Right hindlimb (tissue), 1 donor: ENCODE measurements at regions not wholly inside any gene's neighbourhood (a gene's known extent, or its start where the extent isn't known, plus 50 kb on each side); places are given as distances from the start of the nearest gene placed in this dataset.

Experiments
- DNase-seq: peaks from one replicate; pipeline ENCODE4 v3.0.0-alpha.2; 2018

DNA sequence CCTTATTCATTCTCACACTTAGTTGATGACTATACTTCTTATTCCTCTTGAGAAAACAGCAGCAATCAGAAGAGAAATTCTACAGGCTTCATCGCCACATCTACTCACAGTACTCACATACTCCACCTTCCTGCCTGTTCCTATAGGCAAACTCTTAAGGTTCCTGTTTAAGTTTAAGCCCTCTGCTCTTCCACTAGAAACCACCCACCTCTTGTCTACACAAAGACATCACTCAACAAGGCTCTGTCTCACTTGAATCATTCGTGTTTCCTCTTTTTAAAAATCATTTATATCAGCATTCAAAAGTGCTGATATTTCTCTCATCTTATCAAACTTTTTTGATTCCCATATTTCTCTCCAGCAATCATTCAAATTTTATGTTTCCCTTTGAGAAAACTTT lies 85.5 kb upstream of the ADO start:
- no peak for DNase-seq

DNA sequence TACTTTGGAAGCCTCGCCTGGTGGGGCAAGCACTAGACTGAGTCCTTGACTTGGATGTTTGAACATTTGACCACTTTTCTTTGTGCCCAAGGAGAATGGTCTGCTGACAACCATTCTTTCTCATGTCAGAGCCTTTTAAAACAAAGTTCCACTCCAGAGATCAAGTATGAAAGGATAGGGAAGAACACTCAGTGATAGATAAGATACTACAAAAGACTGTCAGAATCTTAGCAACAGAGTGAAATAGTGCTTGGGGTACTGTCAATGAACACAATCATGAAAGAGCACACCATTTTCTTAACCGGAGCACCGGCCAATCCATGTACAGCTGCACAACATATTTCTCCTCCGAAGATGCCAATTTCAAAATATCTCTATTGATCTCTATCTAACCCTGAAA lies 82.8 kb upstream of the ADO start:
- no peak for DNase-seq

DNA sequence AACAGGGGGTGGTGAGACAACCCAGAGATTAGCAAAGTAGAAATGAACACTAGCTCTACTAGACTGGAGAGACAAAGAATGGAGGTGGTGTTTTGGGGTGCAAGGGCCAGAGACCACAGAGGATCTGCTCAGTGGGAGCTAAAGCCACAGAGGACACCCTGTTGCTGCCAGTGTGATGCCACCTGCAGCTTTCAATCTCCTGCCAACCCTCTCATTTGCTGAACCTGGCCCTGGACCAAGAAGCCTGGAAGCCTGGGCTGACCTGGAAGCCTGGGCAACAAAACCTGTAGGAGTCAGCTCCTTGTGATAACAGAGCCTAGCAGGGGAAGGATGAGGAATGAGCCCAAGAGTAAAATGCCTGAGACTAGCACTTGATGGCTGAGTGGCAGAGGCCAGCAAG lies 81.1 kb upstream of the ADO start:
- no peak for DNase-seq

DNA sequence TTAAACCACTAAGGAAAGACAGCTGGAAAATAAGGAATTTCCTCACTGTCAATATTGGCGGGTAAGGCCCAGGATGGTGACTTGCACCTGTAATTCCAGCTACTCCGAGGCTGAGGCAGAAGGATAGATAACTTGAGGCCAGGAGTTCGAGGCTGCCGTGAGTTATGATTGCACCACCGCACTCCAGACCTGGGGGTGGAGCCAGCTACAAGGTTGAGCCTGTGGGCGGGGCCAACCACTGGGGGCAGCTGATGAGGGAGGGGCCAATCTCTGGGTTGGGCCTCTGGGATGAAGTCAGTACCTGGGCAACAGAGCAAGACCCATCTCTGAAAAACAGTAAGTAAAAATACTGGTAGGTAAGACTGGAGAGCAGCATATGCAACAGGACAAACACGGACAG lies 80.1 kb upstream of the ADO start:
- no peak for DNase-seq

DNA sequence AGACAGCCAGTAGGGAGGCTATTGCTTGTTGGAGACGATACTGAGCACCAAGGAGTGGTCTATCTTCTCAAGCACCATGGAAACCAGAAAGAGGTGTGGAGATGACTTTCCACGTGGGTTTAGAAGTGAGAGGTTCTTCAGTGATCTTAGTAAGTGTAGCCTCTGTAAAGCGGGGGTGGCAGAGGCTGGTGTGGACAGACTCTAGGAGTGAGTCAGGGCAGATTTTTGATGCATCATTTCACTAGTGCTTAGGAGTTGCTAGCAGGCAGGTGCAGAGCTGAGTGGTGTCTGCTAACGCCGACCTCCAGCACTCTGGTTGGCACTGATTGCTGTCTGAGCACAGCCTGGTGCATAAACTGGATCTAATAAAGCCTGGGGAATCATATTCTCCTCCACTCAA lies 78.4 kb upstream of the ADO start:
- DNase-seq = no peak

DNA sequence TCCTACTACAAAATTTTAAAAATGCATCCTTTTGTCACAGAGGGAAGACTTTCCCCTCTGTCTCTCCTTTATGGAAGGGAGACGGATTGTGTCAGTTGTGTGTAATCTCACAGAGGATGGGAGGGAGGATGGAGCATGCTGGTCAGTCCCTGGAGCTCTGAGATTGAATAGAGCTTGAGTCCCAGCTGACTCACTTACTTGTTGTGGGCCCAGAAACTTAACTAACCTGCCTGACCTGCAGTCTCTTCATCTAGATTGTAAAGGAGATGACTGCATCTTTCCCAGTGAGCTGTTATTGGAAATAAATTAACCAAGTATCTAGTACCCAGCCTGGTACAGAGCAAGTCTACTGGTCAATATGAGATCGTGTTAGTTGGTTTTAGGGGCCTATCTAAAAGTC lies 77.9 kb upstream of the ADO start:
- no peak for DNase-seq

DNA sequence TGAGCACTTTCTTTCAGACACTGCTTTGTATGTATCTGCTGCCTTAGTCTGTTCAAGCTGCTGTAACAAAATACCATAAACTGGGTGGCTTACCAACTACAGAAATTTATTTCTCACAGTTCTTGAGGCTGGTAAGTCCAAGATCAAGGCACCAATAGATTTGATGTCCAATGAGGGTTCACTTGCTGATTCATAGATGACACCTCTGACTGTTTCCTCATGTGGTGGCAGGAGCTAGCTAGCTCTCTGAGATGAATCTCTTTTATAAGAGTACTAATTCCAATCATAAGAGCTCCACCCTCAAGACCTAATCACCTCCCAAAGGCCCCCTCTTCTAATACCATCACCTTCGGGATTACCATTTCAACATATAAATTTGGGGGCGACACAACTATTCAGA lies 76.6 kb upstream of the ADO start:
- DNase-seq = no peak

DNA sequence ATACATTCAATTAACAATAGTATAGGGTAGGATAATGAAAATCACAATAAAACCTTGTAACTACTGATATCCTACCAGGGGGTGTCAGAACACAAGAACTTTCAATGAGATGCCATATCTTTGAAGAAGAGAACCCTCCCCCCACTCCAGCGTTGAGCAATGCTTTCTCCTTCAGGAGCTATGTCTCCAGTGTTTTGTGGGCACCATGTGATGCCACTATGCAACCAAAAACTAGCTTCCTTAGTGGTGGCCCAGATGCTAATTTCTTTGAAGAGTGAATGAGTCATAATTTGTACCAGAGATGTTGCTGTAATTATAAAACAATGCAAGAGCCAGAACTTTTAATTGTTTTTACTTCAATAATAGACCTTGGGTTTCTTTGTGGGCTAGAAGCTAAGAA lies 76.0 kb upstream of the ADO start:
- no peak for DNase-seq

DNA sequence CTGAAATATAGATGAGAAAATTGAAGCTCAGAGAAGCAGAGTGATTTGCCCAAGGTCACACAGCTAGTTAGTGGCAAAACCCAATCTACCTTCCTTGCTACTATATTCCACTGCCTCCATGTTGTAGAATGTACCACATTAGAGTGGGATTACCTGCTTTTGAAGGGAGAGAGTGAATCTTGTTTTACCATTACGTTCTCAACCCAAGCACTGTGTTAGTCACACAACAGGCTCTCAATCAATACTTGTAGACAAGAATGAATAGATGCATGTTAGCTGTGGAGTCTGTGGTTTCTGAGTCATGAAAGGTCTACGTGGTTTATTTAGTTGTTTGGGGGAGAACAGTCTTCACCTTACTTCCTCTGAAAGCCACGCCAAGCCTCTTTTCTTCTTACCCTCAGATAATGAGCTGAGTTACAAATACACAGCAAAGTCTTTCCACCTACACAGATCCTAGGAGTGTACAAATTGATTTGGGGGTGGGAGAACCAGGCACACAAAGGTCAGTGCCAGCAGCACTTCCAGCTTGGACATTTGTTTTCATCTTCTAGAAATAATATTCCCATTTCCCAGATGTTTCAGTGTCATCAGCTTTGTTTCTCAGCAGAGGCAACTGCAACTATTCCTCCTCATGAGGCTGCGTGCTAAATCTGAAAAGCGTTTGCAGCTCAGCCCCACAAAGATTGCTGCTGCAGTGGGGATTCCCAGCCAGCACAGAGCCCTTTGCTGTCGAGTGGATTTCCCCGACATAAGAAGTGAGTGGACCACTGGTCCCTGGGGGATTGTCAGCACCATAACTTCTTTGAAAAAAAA lies 71.5 kb upstream of the ADO start:
- no peak for DNase-seq

DNA sequence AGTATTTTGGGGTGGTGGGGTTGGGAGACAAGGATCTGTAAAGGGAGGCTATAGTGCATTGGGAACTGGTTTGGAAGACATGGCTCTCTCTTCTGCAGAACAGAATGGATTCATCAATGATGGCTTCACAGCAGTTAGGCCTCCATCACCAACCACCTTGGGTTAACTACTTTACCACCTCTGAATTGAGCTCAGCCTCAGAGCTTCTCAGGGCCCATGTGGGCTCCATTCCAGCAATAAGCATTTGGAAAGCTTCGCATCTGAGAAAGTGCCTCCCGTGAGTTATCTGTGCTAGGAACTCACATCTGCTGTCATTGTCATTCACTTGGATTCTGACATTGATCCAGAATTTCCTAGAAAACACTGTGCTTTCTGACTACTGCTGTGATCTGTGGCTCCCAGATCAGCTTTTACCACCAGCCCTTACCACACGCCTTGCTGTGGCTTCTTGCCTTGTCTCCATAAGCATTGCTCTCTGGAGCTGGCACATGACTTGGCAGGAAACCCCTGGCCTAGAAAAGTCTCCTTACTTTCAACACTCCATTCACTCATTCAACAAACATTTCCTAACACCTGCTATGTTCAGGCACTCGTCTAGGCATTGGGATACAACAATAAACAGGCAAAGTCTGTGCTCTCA lies 70.7 kb upstream of the ADO start:
- DNase-seq = no peak

DNA sequence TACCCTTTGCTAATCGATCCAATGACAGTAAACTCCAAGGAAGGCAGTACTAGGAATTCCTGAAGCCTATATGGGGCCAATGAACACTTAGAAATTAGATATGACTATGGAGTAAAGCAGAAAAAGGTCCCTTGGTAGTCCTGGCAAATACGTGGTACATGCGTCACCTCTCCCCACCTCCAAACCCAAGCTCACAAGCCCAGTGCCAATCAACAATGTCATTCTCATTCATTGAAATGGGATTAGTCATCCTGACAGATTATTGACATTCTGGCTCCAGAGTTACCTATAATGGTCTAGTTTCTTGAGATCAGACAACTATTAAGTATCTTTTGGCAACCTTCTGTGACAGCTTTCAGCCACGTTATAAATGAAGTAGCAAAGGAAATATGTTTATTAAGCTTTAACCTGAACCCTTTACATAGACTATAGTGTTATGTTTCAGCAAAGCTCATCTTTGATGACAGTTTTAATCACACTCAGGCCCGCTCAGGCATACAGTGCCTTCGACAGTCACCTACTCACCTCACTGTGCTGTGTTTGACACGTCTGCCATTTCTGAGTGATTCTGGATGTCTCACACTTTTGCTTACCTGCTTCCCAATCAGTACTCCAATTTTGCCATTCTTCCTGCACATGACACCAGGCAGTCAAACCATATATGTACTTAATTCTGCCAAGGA lies 69.6 kb upstream of the ADO start:
- no peak for DNase-seq

DNA sequence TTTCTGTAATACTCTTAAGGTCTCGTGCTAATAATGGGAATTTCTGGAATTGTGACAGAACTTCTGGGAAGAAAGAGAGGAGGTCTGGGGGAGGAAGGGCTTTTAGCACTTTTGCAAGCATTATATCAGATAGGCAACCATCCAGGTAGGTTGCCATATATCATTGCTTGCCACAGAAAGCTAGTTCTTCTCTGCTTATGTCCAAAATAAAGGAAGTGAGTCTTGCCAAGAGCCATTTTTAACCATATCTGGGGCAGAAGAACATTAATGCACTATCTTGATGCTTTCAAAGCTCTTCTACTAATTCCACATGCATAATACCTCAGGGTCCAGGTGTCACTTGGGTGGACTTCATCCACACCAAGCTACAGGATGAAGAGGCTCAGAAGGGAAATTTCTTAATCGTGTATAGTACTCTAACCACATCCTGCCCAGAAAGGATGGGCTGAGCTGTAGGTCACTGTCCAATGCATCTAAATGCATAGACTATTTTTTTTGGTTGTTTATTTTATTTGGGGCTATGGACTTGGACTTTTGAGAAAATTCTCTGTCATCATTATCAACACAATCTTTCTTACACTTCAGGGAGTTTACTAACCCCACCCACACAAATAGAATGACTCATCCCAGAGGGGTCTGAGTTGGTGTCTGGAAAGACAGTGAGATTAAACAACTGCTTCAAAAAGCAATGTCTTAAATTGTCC lies 68.9 kb upstream of the ADO start:
- DNase-seq = no peak

DNA sequence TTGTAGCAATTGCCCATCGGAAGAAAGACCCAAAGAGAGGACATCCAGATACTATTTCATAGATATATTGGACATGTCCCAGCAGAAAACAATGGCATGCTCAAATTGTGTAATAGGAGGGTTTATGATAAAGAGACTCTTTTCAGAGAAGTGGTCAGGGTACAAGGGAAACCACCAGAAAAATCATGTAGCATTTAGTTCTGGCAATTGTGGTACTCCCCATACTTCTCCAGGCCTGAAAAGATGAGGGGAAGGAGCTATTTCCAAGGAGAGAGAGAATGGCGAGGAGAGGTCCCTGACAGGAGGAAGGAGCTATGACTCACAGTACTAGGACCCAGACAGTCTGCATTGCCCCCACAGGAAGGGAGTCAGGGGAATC lies 68.4 kb upstream of the ADO start:
- DNase-seq = no peak

DNA sequence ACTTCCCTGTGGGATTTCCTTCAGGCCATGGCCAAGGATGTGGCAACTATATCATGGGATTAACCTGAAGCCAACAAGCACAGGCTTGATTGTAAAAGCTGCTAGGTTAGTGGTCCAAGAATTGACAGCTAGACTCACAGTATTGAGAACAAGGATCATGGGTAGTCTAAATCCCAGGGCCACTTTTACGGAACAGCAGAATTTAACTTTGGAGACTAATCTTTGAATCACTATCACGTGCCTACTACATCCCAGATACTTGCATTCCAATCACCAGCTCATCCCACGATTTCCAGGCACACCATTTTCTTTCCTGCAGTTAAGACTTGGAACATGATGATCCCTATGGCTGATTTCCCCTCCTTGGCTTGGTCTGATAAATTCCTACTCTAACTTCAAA lies 65.6 kb upstream of the ADO start:
- no peak for DNase-seq

DNA sequence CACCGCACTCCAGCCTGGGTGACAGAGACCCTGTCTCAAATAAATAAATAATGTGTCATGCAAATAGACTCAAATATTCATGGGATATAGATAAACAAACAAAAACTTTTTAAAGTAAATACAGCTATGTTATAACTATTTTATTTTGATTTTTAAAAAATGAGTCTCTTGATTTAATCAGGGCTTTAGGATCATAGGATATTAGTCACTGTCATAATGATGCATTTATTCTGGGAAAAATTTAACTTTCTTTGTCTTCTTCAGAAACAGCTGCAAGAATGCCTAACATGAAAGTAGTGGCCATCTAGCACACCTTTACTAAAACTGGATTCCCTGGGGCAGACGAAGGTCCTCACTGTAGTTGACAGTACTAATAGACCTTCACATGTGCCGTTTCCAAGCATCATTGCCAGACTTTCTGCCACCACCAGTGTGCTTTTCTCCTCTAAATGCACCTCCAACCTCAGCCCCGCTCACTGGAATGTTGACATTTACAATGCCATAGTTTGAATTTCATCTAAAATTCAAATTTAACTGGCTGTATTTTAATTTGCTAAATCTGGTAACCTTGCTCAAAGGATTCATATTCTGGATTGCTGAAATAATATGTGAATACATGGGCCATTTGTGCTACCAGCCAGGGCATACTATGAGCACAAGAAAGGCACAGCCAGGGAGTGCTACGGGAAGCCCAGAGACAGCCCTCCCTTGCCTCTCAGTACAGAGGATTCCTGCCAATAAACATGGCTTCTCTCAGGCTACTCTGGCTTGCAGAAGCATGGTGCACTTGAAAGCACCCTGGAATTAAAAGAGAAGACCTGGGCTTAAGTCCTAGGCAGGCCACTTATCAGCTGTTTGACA lies 63.4 kb upstream of the ADO start:
- no peak for DNase-seq

DNA sequence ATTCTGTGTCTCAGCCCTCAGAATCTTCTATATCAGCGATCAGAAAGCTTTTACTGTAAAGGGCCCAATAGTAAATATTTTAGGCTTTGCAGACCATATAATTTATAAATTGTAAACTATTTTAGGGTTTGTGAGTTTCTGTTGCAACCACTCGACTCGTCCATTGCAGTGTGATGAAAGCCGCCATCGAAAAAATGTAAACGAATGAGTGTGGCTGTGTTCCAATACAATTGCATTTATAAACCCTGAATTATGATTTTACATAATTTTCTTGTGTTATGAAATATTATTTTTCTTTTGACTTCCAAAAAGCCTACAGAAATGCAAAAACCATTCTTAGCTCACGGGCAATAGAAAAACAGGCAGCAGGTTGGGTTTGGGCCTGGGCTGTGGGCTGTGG lies 62.5 kb upstream of the ADO start:
- no peak for DNase-seq

DNA sequence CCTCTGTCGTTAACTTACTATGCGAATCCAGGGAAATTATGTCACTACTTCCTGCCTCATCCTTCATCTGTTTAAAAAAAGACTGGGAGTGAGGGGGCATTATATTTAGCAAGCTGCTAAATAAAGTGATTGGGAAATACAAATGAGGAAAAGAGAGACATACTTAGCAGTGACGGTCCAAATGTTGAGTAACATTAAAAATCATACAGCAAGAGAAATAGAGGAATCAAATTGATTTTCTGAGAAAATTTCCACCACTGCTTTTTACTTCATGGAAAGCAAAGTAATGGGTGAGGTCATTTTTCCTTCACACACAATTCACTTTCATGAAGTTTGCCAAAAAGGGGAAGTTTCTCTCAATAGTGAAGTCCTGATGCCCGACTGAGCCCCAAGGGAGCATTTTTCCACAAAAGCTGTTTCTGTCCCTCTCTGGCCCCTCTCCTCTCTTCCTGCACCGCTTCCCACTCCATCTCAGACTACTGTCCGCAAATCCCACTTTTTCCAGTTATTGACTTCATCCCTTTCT lies 61.9 kb upstream of the ADO start:
- DNase-seq = no peak

DNA sequence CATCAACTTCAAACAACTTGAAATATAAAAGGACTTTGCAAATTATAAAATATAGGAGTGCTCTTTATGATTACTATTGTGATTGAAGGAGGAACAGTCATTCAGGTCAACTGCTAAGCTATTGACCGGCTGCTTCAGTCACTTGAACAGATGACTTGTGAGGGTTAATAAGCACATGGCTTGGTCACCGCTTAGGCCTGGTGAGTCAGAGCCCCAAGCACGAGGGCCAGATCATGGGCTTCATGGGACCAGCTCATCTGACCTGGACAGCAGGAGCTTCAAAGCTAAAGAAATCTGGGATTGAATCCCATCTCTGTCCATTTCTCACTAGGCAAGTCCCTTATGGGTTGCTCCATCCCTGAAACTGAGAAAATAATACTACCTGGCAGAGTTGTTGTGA lies 60.4 kb upstream of the ADO start:
- no peak for DNase-seq

DNA sequence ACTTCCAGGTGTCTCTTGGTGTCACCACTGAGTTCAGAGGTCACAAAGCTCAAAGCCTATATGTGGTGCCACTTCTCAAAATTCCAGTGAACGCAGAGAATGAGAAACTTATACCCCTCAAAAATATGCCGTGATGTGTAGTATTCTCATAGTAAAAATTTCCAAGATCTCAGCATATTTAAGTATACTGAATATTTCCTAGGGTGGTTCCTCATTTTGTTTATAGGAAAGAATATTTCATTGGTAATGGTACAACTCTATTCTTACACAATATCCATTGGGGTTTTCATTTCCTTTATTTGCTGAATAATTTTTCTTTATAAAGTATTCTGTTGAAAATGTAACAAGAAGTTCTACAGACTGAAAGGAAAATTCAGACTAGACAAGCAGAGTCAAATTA lies 58.9 kb upstream of the ADO start:
- no peak for DNase-seq

DNA sequence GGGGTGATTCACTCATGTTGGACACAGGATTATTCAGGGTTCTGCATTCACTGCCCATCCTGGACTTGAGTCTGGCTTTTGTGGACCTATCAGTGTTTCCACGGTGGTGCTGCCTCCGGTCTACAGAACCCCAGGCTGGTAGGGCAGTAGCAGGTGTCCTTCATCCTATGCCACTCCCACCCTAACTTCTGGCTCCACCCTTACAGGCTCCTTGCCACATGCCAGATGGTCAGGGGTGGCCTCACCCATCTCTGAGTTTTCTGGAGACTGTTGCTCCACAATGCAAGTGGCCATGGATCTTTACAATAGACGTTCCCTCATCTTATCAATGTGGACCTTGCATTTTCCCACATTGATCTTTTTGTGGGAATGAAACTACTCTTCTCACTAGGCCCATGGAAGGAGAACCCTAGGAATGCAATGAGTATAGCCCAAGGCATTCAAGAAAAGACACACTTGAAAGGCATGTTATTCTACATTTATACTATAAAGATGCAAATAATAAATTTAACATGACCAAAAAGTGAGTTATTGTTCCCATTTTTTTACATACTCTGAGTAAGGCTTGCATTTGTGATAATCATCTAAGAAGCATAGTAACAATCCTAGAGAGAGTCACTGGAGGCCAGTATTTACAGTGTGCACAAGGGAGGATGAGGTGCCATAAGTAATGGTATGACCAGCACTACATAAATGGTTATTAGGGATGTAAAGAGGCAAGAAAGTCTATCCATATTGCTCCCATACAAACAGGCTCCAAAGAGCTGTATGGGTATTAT lies 57.4 kb upstream of the ADO start:
- no peak for DNase-seq

DNA sequence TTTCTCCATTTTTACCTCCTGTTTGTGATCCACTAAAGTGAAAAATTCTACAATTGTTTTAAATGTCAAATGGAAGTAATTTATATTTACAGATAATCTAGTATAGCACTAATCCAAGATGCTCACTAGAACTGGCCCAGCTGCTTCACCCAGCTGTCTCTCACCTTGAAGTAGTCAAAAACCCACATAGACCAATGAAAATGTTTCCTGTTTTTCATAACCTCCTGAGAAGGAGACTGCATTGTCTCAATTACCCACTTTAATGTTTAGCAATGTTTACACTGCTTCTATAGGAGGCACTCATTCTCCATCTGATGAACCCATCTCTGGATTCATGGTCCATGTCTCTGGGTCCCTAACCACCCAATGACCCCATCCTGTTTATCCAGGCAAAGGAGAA lies 56.1 kb upstream of the ADO start:
- DNase-seq = no peak
